ENCODE measurements at regions not wholly inside any gene's neighbourhood (a gene's known extent, or its start where the extent isn't known, plus 50 kb on each side); places are given as distances from the start of the nearest gene placed in this dataset.

- H3K9me3 Mint-ChIP-seq: peaks cover 6% of the 10 kb centered on the region
- DNase-seq: no peak
- H3K27ac Mint-ChIP-seq: no peak overlapping the region
- TF ChIP-seq, protein P1, sequence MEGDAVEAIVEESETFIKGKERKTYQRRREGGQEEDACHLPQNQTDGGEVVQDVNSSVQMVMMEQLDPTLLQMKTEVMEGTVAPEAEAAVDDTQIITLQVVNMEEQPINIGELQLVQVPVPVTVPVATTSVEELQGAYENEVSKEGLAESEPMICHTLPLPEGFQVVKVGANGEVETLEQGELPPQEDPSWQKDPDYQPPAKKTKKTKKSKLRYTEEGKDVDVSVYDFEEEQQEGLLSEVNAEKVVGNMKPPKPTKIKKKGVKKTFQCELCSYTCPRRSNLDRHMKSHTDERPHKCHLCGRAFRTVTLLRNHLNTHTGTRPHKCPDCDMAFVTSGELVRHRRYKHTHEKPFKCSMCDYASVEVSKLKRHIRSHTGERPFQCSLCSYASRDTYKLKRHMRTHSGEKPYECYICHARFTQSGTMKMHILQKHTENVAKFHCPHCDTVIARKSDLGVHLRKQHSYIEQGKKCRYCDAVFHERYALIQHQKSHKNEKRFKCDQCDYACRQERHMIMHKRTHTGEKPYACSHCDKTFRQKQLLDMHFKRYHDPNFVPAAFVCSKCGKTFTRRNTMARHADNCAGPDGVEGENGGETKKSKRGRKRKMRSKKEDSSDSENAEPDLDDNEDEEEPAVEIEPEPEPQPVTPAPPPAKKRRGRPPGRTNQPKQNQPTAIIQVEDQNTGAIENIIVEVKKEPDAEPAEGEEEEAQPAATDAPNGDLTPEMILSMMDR (IDR thresholded peaks at IDR 0.05): no peak
- peaks cover 5% of the 10 kb centered on the region for H3K4me1 Mint-ChIP-seq
- no peaks in the 10 kb centered on the region for H3K36me3 Mint-ChIP-seq (ENCODE audit: low read depth)
- H3K4me3 Mint-ChIP-seq: no peak overlapping the region
- H3K27me3 Mint-ChIP-seq (ENCODE audit: low read depth, poor library complexity): peaks cover 22% of the 10 kb centered on the region
Observed at GRCh38 chr5:71862507-71863060, 143.5 kb downstream of the CARTPT start.

DNA sequence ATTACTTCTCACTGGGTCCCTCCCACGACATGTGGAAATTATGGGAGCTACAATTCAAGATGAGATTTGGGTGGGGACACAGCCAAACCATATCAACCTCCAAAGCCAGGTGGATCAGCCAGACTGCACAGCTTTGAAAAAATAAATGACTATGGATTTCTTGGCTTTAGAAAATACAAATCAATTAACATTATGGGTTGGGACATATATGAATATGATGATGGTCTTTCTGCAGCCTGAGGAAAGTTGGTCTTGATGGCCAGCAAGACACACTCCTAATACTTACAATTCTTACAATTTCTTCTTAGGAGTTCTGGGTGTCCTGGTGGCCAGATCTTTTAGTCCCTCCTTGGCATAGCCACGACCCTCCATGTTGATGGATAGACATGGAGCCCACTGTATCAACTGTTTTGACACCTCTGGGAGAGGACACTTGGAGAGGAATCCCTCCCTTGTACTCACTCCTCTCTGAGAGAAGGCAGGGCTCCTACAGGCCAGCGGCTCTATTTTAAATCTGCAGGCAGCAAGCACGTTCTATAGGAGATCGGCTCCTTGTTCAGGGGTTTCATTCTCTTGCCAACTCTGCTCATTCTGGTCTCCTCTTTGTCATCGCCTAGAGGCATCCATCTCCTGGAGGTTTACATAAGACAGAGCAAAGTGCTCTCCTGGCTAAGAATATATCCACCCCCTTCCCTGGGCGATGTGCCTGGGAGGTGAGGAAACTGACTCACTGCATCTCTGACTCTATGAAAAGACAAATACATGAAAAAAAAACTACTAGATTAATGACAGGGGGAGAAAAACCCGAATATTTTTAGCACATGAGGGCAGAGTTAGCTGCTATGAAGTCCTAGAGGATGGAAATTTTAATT lies 145.9 kb downstream of the CARTPT start:
- H3K27ac Mint-ChIP-seq: no peak overlapping the region

GRCh38 chr5:71865665-71866320 lies 146.7 kb downstream of the CARTPT start:
- Mint-ChIP-seq H3K36me3 (ENCODE audit: low read depth) (no peaks in the 10 kb centered on the region), H3K27ac (no peak overlapping the region), H3K4me3 (no peak overlapping the region), H3K27me3 (ENCODE audit: low read depth, poor library complexity) (peaks cover 30% of the 10 kb centered on the region), H3K4me1 (peaks cover 5% of the 10 kb centered on the region), H3K9me3 (no peaks in the 10 kb centered on the region)
- no peak for DNase-seq
- TF ChIP-seq, protein P1 (IDR thresholded peaks at IDR 0.05): no peak

More for the DNA sequence above, 145.9 kb downstream of the CARTPT start:
- TF ChIP-seq, protein P1 (IDR thresholded peaks at IDR 0.05): no peak
- peaks cover 27% of the 10 kb centered on the region for H3K27me3 Mint-ChIP-seq (ENCODE audit: low read depth, poor library complexity)
- no peak for DNase-seq
- no peaks in the 10 kb centered on the region for H3K36me3 Mint-ChIP-seq (ENCODE audit: low read depth)
- no peak overlapping the region for H3K4me3 Mint-ChIP-seq
- no peaks in the 10 kb centered on the region for H3K9me3 Mint-ChIP-seq
- peaks cover 5% of the 10 kb centered on the region for H3K4me1 Mint-ChIP-seq

- no peaks in the 10 kb centered on the region for H3K36me3 Mint-ChIP-seq (ENCODE audit: low read depth)
- H3K4me3 Mint-ChIP-seq: no peak overlapping the region
- no peak overlapping the region for H3K27ac Mint-ChIP-seq
- DNase-seq: no peak
- no peaks in the 10 kb centered on the region for H3K4me1 Mint-ChIP-seq
- H3K9me3 Mint-ChIP-seq: peaks cover 3% of the 10 kb centered on the region
- TF ChIP-seq, protein P1 (IDR thresholded peaks at IDR 0.05): no peak
- H3K27me3 Mint-ChIP-seq (ENCODE audit: low read depth, poor library complexity): peaks cover 32% of the 10 kb centered on the region
Observed at GRCh38 chr5:71872311-71872864, 153.3 kb downstream of the CARTPT start.

- DNase-seq: no peak
- TF ChIP-seq, protein P1 (IDR thresholded peaks at IDR 0.05): no peak
- H3K4me3 Mint-ChIP-seq: no peak overlapping the region
- H3K4me1 Mint-ChIP-seq: no peaks in the 10 kb centered on the region
- H3K9me3 Mint-ChIP-seq: peaks cover 6% of the 10 kb centered on the region
- H3K27ac Mint-ChIP-seq: no peak overlapping the region
- peaks cover 32% of the 10 kb centered on the region for H3K27me3 Mint-ChIP-seq (ENCODE audit: low read depth, poor library complexity)
- no peaks in the 10 kb centered on the region for H3K36me3 Mint-ChIP-seq (ENCODE audit: low read depth)
Observed at GRCh38 chr5:71873191-71873591, 154.1 kb downstream of the CARTPT start.

Data from nephron progenitor cell (in vitro differentiated cells).